Gastrocnemius medialis (tissue), 4 donors: ENCODE measurements at regions not wholly inside any gene's neighbourhood (a gene's known extent, or its start where the extent isn't known, plus 50 kb on each side); places are given as distances from the start of the nearest gene placed in this dataset.

Experiments
- POLR2A ChIP-seq, 2 donors: fragments of 450-650 bp; IDR thresholded peaks; one replicate each; pipeline ENCODE4 v1.6.1; 2017; ENCODE audit warnings: antibody characterized with exemption in 2 of 2, mild to moderate bottlenecking in 2 of 2, moderate library complexity in 2 of 2
- TF ChIP-seq, protein P1 (sequence below), 5 experiments: fragments of 450-650 bp in 3 of 5; fragments of 200-600 bp in 2 of 5; sonication (generic) in 2 of 5; IDR thresholded peaks in 4 of 5; conservative IDR thresholded peaks in 1 of 5; 1 replicate in 4 of 5; 2 replicates in 1 of 5; pipeline ENCODE4 v1.5.1; 2016 to 2019; ENCODE audit warnings: antibody characterized with exemption in 5 of 5, mild to moderate bottlenecking in 3 of 5, moderate library complexity in 3 of 5

DNA sequence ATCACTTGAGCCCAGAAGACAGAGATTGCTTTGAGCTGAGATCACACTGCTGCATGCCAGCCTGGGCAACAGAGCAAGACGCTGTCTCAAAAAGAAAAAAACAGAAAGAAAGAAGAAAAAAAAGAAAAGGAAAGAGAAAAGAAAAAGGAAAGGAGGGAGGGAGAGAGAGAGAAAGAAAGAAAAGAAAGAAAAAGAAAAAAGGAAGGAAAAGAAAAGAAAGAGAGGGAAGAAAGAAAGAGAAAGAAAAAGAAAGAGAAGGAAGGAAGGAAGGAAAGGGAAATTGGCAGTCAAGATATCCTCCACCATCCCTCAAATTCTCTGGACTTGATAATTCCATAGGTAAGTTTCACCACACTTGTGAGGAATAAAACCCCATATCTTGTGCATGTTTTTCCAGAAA lies 71.4 kb upstream of the WSB1 start:
- TF ChIP-seq, protein P1, sequence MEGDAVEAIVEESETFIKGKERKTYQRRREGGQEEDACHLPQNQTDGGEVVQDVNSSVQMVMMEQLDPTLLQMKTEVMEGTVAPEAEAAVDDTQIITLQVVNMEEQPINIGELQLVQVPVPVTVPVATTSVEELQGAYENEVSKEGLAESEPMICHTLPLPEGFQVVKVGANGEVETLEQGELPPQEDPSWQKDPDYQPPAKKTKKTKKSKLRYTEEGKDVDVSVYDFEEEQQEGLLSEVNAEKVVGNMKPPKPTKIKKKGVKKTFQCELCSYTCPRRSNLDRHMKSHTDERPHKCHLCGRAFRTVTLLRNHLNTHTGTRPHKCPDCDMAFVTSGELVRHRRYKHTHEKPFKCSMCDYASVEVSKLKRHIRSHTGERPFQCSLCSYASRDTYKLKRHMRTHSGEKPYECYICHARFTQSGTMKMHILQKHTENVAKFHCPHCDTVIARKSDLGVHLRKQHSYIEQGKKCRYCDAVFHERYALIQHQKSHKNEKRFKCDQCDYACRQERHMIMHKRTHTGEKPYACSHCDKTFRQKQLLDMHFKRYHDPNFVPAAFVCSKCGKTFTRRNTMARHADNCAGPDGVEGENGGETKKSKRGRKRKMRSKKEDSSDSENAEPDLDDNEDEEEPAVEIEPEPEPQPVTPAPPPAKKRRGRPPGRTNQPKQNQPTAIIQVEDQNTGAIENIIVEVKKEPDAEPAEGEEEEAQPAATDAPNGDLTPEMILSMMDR (IDR thresholded peaks at IDR 0.05 in 4 of 5, conservative IDR thresholded peaks at IDR 0.05 in 1 of 5), result no peak
- no peak for TF ChIP-seq POLR2A (IDR thresholded peaks at IDR 0.05)
